WTC11 (cell line): ENCODE measurements at regions not wholly inside any gene's neighbourhood (a gene's known extent, or its start where the extent isn't known, plus 50 kb on each side); places are given as distances from the start of the nearest gene placed in this dataset.

Source experiments
- ATAC-seq: fragments of 200-7000 bp; cut with Tn5 transposase; 2 replicates; pipeline ENCODE4 v1.10.0; 2021; ENCODE audit warnings: mild to moderate bottlenecking, moderate library complexity
- CTCF ChIA-PET: fragments of 300-600 bp; sonication (Branson Sonifier 250); formaldehyde crosslinking; loops from one replicate; lab custom pipeline; 2021; ENCODE audit warnings: antibody characterized with exemption; lab: Charles Lee
- POLR2A ChIA-PET: fragments of 350-600 bp; sonication (Branson Sonifier 250); formaldehyde crosslinking; loops from one replicate; lab custom pipeline; 2021; ENCODE audit warnings: antibody characterized with exemption; lab: Charles Lee
- DNase-seq: peaks from one replicate; pipeline ENCODE4 v3.0.0; 2021; ENCODE audit warnings: low spot score
- H3K27ac Mint-ChIP-seq: 2 replicates; pipeline ENCODE4 v1.8.0; 2021; ENCODE audit warnings: mixed read lengths
- H3K27me3 Mint-ChIP-seq: 2 replicates; pipeline ENCODE4 v1.8.0; 2021; ENCODE audit warnings: low read depth, mild to moderate bottlenecking, moderate library complexity, mixed read lengths
- H3K36me3 Mint-ChIP-seq: 2 replicates; pipeline ENCODE4 v1.8.0; 2021; ENCODE audit warnings: mixed read lengths
- H3K4me1 Mint-ChIP-seq: 2 replicates; pipeline ENCODE4 v1.8.0; 2022; ENCODE audit warnings: mixed read lengths
- H3K4me3 Mint-ChIP-seq: 2 replicates; pipeline ENCODE4 v1.8.0; 2021; ENCODE audit warnings: mild to moderate bottlenecking, moderate library complexity, mixed read lengths
- H3K9me3 Mint-ChIP-seq: 2 replicates; pipeline ENCODE4 v1.8.0; 2021; ENCODE audit warnings: mixed read lengths
- CBFB ChIP-seq: sonication (generic); formaldehyde crosslinking; IDR thresholded peaks from 2 replicates; pipeline ENCODE4 v1.8.1; 2022; ENCODE audit warnings: mild to moderate bottlenecking, low read depth, missing genetic modification reagents
- GRHL2 ChIP-seq: fragments of 250-450 bp; sonication (Bioruptor Pico); IDR thresholded peaks from 2 replicates; pipeline ENCODE4 v1.8.0; 2022; ENCODE audit warnings: mild to moderate bottlenecking, moderate library complexity; ENCODE audit not compliant: insufficient replicate concordance, severe bottlenecking
- HMGA2 ChIP-seq: fragments of 250-450 bp; sonication (Bioruptor Pico); IDR thresholded peaks from 2 replicates; pipeline ENCODE4 v1.4.0; 2021; ENCODE audit warnings: mild to moderate bottlenecking, moderate library complexity
- IRF2 ChIP-seq: sonication (generic); formaldehyde crosslinking; IDR thresholded peaks from 2 replicates; pipeline ENCODE4 v1.8.0; 2022; ENCODE audit warnings: low read depth, missing genetic modification reagents, borderline replicate concordance
- MXD4 ChIP-seq: fragments of 250-450 bp; sonication (Bioruptor Pico); IDR thresholded peaks from 2 replicates; pipeline ENCODE4 v1.8.0; 2021; ENCODE audit warnings: mild to moderate bottlenecking, moderate library complexity, borderline replicate concordance
- MYBL2 ChIP-seq: sonication (generic); formaldehyde crosslinking; IDR thresholded peaks from 2 replicates; pipeline ENCODE4 v1.8.1; 2023; ENCODE audit warnings: mild to moderate bottlenecking, moderate library complexity, missing genetic modification reagents
- NFATC4 ChIP-seq: fragments of 250-450 bp; sonication (Bioruptor Pico); IDR thresholded peaks from 2 replicates; pipeline ENCODE4 v1.9.0; 2021; ENCODE audit warnings: mild to moderate bottlenecking
- NR3C1 ChIP-seq: sonication (generic); formaldehyde crosslinking; conservative IDR thresholded peaks from 2 replicates; pipeline ENCODE4 v1.8.1; 2023; ENCODE audit warnings: low read depth, mild to moderate bottlenecking, missing genetic modification reagents
- SMAD4 ChIP-seq: sonication (generic); formaldehyde crosslinking; IDR thresholded peaks from 2 replicates; pipeline ENCODE4 v1.8.0; 2022; ENCODE audit warnings: mild to moderate bottlenecking, missing genetic modification reagents
- ZNF263 ChIP-seq: sonication (generic); formaldehyde crosslinking; IDR thresholded peaks from 2 replicates; pipeline ENCODE4 v1.8.1; 2022; ENCODE audit warnings: low read depth, mild to moderate bottlenecking, moderate library complexity, missing genetic modification reagents
- ZNF416 ChIP-seq: fragments of 250-450 bp; sonication (Bioruptor Pico); IDR thresholded peaks from 2 replicates; pipeline ENCODE4 v1.9.0; 2021; ENCODE audit warnings: mild to moderate bottlenecking, inconsistent platforms
- ZNF423 ChIP-seq: fragments of 250-450 bp; sonication (Bioruptor Pico); IDR thresholded peaks from 2 replicates; pipeline ENCODE4 v2.1.2; 2022; ENCODE audit warnings: mild to moderate bottlenecking, moderate library complexity
- TF ChIP-seq, protein P1 (sequence below): sonication (generic); formaldehyde crosslinking; IDR thresholded peaks from 2 replicates; pipeline ENCODE4 v1.8.1; 2022; ENCODE audit warnings: mild to moderate bottlenecking, missing genetic modification reagents, moderate library complexity, borderline replicate concordance
- TF ChIP-seq, protein P2 (sequence below): sonication (generic); formaldehyde crosslinking; IDR thresholded peaks from 2 replicates; pipeline ENCODE4 v1.8.1; 2023; ENCODE audit warnings: mild to moderate bottlenecking, missing genetic modification reagents, moderate library complexity
- TF ChIP-seq, protein P3 (sequence below): fragments of 250-450 bp; sonication (Bioruptor Pico); IDR thresholded peaks from 2 replicates; pipeline ENCODE4 v1.8.0; 2021; ENCODE audit warnings: mild to moderate bottlenecking
- TF ChIP-seq, protein P4 (sequence below): sonication (generic); formaldehyde crosslinking; IDR thresholded peaks from 2 replicates; pipeline ENCODE4 v1.8.0; 2023; ENCODE audit warnings: missing genetic modification reagents
- TF ChIP-seq, protein P5 (sequence below): sonication (generic); formaldehyde crosslinking; IDR thresholded peaks from 2 replicates; pipeline ENCODE4 v1.8.1; 2023; ENCODE audit warnings: mild to moderate bottlenecking, missing genetic modification reagents
- TF ChIP-seq, protein P6 (sequence below): sonication (generic); formaldehyde crosslinking; IDR thresholded peaks from 2 replicates; pipeline ENCODE4 v1.8.1; 2023; ENCODE audit warnings: mild to moderate bottlenecking, moderate library complexity, missing genetic modification reagents

DNA sequence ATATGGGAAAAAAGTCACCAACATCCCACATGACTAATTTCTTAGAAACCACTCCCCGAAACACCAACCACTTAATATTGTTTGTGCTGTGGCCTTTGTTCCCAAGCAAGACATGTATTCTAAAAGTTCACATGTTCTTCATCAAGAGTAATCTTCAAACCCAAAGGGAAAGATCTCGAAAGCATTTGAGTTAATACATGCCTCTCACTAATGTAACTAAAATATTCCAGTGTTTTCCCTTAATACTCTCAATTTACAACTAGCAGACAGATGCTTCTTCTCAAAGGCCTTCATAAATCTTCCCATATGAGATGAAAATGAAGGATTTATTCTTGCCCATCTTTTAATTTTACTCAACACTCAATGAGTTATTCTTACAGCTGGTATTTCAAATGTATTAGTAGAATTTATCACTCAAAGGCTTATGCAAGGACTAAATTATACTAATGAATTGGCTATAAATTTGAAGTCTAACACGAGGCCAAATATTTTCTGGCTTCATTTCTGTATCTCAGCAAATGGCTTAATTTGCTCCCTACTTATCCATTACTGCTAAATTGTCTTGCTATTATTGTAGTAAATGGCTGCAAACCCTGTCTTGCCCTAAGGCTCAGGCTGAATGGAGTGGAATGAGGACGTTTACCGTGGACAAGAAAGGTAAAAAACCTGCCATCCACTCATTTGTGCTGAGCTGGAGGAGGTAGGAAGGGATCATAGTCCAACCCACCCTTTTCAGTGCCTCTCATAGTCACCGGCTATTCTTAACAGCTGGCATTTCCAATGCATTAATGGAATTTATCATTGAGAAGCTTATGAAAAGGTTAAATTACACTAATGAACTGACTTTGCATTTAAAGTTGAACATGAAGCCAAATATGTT, 474.4 kb downstream of the RASEF start:
- Mint-ChIP-seq H3K4me3 (no peak overlapping the region), H3K36me3 (no peaks in the 10 kb centered on the region), H3K9me3 (no peaks in the 10 kb centered on the region), H3K4me1 (no peaks in the 10 kb centered on the region), H3K27ac (no peak overlapping the region), H3K27me3 (no peaks in the 10 kb centered on the region)
- DNase-seq (no peak), ATAC-seq (no peak)
- ChIA-PET POLR2A (no interaction called here), CTCF (interaction anchor here (1.1 kb wide), 1 partner anchor 18 kb away, joined by 5 read pairs; no protein-coding TSS in a partner anchor)
- TF ChIP-seq ZNF416 (CRISPR knock-in tag) (no peak), NR3C1 (CRISPR knock-in tag) (no peak), MXD4 (CRISPR knock-in tag) (no peak), ZNF423 (no peak), CBFB (CRISPR knock-in tag) (no peak), IRF2 (CRISPR knock-in tag) (no peak), NFATC4 (no peak), HMGA2 (CRISPR knock-in tag) (no peak), ZNF263 (CRISPR knock-in tag) (no peak), MYBL2 (CRISPR knock-in tag) (no peak), GRHL2 (CRISPR knock-in tag) (no peak), SMAD4 (CRISPR knock-in tag) (no peak)
- TF ChIP-seq, protein P1, sequence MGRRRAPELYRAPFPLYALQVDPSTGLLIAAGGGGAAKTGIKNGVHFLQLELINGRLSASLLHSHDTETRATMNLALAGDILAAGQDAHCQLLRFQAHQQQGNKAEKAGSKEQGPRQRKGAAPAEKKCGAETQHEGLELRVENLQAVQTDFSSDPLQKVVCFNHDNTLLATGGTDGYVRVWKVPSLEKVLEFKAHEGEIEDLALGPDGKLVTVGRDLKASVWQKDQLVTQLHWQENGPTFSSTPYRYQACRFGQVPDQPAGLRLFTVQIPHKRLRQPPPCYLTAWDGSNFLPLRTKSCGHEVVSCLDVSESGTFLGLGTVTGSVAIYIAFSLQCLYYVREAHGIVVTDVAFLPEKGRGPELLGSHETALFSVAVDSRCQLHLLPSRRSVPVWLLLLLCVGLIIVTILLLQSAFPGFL (CRISPR knock-in tag) = no peak
- TF ChIP-seq, protein P2, sequence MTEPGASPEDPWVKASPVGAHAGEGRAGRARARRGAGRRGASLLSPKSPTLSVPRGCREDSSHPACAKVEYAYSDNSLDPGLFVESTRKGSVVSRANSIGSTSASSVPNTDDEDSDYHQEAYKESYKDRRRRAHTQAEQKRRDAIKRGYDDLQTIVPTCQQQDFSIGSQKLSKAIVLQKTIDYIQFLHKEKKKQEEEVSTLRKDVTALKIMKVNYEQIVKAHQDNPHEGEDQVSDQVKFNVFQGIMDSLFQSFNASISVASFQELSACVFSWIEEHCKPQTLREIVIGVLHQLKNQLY (CRISPR knock-in tag) = no peak
- TF ChIP-seq, protein P3, sequence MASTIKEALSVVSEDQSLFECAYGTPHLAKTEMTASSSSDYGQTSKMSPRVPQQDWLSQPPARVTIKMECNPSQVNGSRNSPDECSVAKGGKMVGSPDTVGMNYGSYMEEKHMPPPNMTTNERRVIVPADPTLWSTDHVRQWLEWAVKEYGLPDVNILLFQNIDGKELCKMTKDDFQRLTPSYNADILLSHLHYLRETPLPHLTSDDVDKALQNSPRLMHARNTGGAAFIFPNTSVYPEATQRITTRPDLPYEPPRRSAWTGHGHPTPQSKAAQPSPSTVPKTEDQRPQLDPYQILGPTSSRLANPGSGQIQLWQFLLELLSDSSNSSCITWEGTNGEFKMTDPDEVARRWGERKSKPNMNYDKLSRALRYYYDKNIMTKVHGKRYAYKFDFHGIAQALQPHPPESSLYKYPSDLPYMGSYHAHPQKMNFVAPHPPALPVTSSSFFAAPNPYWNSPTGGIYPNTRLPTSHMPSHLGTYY (CRISPR knock-in tag) = no peak
- TF ChIP-seq, protein P4, sequence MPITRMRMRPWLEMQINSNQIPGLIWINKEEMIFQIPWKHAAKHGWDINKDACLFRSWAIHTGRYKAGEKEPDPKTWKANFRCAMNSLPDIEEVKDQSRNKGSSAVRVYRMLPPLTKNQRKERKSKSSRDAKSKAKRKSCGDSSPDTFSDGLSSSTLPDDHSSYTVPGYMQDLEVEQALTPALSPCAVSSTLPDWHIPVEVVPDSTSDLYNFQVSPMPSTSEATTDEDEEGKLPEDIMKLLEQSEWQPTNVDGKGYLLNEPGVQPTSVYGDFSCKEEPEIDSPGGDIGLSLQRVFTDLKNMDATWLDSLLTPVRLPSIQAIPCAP (CRISPR knock-in tag) = no peak
- TF ChIP-seq, protein P5, sequence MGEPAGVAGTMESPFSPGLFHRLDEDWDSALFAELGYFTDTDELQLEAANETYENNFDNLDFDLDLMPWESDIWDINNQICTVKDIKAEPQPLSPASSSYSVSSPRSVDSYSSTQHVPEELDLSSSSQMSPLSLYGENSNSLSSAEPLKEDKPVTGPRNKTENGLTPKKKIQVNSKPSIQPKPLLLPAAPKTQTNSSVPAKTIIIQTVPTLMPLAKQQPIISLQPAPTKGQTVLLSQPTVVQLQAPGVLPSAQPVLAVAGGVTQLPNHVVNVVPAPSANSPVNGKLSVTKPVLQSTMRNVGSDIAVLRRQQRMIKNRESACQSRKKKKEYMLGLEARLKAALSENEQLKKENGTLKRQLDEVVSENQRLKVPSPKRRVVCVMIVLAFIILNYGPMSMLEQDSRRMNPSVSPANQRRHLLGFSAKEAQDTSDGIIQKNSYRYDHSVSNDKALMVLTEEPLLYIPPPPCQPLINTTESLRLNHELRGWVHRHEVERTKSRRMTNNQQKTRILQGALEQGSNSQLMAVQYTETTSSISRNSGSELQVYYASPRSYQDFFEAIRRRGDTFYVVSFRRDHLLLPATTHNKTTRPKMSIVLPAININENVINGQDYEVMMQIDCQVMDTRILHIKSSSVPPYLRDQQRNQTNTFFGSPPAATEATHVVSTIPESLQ (CRISPR knock-in tag) = no peak
- TF ChIP-seq, protein P6, sequence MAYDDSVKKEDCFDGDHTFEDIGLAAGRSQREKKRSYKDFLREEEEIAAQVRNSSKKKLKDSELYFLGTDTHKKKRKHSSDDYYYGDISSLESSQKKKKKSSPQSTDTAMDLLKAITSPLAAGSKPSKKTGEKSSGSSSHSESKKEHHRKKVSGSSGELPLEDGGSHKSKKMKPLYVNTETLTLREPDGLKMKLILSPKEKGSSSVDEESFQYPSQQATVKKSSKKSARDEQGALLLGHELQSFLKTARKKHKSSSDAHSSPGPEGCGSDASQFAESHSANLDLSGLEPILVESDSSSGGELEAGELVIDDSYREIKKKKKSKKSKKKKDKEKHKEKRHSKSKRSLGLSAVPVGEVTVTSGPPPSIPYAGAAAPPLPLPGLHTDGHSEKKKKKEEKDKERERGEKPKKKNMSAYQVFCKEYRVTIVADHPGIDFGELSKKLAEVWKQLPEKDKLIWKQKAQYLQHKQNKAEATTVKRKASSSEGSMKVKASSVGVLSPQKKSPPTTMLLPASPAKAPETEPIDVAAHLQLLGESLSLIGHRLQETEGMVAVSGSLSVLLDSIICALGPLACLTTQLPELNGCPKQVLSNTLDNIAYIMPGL (CRISPR knock-in tag) = no peak
